DMS 273 (cell line): ENCODE measurements at regions not wholly inside any gene's neighbourhood (a gene's known extent, or its start where the extent isn't known, plus 50 kb on each side); places are given as distances from the start of the nearest gene placed in this dataset.

Experiments used
- DNase-seq: peaks from one replicate; lab custom pipeline; 2025; ENCODE audit not compliant: unreplicated experiment; lab: John Stamatoyannopoulos, UW

DNA sequence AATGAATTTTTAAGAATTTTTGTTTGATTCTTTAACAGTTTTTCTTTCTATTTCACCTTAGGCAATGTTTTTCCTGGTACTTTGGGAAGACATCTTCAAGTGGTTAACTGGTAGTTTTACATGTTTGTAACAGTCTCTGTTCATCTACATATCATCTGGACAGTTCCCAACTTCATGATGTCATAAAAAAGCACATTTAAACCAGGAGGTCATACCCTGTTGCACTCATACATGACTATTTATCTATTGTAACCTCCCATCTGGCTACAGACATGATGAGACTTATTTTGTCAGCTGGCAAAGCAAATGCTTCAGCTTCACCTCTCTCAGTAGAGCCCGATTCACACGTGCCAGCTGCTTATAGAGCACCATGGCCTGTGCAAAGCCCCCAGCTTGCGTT, 99.8 kb upstream of the YPEL5 start:
- DNase-seq: peak; percentile 49

DNA sequence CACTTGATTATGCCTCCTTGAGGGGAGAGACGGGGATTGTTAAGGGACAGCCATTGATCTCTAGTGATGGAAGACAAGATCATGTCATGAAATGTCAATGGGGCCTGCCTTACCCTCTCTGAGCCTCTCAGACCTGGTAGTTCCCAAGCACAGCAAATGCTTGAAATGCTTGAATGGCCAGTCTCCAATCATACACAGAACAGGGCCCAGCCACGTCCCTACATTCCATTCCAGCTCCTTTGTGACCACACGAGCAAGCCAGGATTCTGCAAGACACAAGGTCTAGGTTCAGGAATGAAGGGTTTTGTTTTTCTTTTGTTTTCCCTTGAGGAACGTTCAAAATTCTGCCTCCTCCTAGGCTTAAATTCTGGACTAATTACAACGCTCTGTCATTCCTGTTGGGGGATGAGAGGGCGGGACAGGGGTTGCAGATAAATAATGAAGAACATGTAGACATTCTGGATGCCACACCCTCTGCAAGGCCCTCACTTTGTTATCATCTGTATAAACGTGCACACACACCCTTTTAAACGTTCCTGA, 98.1 kb upstream of the YPEL5 start:
- no peak for DNase-seq

DNA sequence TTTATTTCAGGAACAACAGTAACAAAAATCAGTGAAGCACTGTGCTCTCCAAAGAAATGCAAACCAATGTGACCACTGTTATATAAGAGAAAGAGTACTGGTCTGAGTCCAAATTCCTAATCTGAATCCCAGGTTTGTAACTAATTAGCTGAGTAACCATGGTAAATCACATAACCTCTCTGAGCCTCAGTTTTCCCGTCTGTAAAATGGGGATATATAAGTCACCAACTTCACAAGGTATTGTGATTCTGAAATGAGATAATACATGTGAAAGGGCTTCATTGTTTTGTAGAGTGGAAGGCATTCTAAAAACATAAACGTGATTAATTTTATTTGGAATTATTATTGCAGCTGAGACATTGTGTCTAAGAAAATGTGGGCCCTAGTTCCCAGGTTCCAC, 91.3 kb upstream of the YPEL5 start:
- DNase-seq: no peak

DNA sequence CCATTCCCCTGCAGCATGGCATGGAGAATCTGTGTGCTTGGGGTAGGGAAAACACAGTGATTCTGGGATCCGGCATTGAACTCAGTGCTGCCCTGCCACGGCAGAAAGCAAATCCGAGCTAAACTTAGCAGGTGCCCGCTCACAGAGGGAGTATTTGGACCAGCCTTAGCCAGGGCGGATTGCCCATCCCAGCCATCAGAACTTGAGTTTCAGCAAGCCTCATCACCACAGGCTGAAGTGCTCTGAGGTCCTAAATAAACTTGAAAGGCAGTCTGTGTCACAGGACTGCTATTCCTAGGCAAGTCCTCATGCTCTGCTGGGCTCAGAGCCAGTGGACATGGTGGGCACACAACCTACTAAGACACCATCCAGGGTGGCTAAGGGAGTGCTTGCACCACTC, 86.2 kb upstream of the YPEL5 start:
- DNase-seq: no peak

DNA sequence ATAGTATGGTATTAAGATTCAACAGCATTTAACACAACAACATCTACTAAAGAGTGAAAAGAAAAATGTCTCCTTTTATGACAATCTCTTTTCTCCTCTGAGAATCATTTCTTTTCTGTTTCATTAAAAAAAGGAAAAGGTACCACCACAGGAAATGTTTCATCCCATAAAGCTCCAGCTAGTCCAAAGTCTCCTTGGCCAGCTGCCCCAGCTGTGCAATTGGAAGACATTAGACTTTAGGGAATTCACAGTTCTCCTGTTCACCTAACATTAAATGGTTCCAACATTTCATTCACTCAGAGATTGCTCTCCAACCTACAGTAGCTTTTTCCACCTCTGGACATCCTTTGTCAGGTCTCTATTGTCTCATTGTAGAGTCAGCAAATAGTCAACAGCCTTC, 78.7 kb upstream of the YPEL5 start:
- DNase-seq: no peak

DNA sequence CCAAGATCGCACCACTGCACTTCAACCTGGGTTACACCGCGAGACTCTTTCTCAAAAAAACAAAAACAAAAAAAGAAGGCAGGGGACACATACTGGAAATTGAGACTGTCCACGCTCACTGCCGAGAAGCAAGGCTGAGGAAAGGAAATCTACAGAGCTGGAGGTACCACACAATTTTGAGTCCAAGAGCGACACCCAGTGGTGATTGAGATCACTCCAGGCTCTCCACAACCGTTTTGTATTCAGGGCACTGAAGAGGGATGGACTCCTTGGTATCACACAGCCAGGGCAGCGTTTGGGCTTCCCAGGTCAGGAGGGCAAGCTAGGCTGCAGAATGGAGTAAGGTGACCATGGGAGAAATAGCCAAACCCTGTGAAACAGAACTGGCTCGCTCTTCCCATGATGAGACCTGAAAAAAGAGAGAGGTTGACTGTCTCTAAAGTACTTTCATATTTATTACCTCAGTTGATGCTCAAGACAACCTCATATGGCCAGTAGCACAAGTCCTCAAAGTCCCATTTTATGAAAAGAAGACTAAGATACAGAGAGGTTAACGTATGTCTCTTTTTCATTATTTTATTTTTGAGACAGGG, 74.5 kb upstream of the YPEL5 start:
- DNase-seq: peak; percentile 88

DNA sequence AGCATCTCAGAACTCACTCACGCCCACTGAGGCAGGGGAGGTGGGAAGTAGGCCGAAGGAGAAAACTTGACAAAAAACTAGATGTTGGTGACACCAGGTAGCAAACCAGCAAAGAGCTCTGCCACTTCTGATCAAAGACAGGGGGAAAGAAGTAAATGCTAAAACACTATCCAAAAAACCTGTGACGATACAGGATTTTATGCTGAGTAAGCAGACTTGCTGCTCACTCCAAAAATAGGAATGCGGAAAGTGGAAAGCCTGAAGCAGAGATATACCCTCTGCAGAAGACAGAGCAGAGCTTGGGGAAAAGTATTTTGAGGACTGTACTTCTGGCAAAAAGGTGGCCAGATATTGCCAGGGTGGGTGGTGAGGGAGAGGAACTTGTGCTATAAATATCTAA, 73.3 kb upstream of the YPEL5 start:
- no peak for DNase-seq

DNA sequence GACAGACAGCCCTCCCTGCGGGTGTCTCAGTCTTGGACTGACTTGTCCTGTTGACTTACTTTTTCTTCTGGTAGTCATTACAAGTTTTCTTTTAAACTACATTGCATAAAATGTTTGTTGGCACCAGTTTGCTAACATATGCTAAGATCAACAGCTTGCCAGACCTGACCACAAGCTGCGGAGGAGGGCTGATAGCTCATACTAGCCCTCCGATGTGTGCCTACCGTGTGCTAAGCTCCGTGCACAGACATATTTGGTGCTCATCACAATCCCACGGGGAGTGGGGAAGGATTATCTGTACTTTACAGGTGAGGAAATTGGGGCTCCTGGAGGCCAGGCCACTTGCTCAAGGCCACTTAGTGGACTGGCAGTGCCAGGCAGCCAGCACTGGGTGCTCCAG, 72.8 kb upstream of the YPEL5 start:
- DNase-seq: peak; percentile 36

DNA sequence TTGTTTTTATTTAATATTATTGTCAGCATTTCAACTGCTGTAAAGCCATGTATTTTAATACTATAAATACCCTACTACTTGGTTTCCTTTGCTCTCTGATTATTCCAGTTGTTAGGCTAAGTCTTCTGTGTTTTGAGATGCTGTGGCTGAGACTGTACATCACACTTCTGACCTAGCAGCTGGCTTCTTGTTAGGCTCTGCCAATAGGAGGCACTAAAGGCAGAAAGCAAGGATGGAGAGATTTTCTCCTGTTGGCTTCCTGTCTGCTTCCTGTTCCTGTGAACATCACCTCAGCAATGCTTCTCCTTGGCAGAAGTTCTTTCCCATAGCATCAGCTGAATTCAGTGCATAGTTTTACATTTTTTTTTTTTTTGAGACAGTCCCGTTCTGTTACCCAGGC, 68.3 kb upstream of the YPEL5 start:
- no peak for DNase-seq

DNA sequence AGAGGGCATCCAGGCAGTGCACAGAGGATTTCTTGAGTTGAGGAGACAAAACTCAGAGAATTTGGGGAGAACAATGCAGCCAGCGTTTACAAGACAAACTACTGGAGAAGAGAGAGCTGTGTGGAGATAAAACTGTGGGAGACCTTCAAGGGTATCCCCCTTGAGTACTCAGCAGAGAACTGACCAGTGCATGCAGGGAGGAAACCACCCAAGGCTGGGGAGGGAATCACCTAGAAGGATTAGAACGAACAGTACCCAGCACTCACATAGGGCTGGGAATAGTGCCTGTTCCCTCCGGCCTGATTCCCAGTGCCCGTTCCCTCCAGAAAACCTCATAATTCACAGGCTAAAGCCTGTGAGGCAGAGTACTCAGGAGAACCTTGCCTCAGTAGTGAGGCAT, 61.9 kb upstream of the YPEL5 start:
- DNase-seq: no peak

DNA sequence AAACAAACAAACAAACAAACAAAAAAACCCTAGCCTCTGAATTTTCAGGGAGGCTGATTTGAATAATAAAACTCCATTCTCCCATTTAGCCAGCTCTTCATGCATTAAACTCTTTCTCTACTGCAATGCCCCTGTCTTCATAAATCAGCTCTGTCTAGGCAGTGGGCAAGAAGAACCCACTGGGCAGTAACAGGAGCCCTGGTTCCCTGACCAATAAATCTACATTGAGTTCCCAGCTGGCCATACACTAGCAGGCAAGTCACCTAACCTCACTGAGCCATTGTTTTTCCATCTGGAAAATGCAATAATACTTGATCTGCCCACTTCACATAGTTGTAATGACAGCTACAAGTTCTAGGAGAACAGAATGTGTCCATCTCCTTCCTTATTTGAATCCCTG, 57.6 kb upstream of the YPEL5 start:
- no peak for DNase-seq

DNA sequence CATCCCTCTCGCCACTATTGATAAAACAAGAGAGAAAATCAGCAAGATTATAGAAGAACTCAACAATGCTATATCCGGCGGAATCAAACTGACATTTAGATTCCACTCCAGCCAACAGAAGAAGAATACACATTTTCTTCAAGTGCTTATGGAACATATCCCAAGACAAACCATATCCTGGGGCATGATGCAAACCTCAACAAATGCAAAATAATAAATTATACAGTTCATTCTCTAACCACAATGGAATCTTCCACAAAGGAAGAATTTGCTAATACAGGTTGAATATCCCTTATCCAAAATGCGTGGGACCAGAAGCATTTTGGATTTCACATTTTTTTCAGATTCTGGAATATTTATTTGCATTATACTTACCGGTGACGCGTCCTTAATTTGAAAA, 51.4 kb upstream of the YPEL5 start:
- DNase-seq: no peak

DNA sequence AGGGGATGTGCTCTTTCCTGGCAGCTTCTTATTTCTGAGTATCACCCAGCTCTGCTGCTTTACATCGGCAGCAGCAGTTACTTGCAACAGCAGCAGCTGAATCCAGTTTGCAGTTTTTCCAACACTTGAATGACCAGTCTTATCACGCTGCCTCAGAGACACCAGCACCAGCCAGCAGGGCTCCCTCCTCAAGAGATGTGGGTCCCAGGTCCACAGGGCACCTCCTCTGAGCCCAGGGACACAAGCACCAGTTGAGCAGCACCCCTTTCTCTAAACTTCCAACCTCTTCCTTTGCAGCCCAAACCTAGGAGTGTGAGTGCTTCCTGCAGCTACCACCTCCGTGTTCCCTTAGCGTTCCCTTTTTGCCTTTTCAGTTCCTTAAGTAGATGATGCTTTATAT, 50.4 kb upstream of the YPEL5 start:
- DNase-seq: no peak
